HS-27A (cell line): ENCODE measurements at regions not wholly inside any gene's neighbourhood (a gene's known extent, or its start where the extent isn't known, plus 50 kb on each side); places are given as distances from the start of the nearest gene placed in this dataset.

Experiments used
- DNase-seq: peaks from one replicate; pipeline ENCODE4 v3.0.0-alpha.2; 2012; ENCODE audit warnings: low read depth, missing footprints

DNA sequence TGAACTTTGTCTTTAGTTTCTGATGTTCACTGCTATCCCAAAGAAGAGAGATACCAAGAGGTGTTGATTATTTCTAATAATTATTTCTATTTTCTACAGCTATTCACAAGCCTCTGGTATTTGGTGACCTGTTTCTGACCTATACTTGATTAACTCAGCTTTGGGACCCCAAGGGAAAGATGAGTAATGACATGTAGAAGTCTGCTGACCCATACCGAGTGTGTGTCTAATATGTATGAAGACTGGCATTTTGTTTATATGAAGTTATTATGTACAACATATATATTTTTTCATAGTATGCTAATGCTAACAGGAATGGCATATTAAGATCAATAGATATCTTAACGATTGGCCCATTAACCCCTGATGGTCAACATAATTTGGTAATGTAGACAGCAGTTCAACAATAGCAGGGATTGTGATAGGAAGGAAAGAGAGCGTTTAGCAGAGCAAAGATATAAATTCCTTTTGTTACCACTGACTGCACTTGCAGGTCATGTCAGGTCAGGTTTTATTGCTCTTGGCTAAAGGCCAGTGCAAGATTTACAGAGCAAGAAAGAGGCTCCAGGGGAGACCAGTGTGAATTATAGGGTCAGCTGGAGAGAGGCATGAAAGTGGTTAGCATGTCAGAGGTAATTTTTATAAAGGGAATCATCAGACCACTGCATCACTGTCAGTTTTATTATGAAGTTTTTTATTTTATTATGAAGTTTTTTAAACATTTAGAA is 94.7 kb upstream of the DIPK2B start:
- DNase-seq = peak; percentile 24

DNA sequence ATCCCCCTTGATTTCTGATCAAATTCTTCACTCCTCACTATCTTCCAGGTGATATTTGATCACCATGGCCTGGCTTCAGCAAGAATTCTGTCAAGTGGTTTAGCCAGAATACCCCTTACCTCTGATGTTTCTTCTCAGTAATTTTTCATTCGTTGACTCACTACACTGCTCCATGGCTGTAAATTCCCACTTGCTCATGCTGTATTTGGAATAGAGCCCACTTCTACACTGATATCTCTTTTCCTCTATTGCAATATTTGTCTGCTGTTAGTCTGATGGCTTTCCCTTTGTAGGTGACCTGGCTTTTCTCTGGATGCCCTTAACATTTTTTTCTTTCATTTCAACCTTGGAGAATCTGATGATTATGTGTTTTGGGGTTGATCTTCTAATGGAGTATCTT is 73.9 kb upstream of the DIPK2B start:
- no peak for DNase-seq

DNA sequence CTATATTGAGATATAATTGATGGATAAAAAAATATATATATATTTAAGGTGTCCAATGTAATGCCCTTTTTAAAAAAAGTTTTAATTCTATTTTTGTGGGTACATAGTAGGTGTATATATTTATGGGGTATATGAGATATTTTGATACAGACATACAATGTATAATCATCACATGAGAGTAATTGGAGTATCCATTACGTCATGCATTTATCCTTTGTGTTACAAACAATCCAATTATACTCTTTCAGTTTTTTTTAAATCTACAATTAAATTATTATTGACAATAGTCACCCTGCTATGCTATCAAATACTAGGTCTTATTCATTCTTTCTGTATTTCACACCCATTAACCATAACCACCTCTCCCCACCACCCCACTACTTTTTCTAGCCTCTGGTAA is 66.3 kb upstream of the DIPK2B start:
- DNase-seq = no peak

DNA sequence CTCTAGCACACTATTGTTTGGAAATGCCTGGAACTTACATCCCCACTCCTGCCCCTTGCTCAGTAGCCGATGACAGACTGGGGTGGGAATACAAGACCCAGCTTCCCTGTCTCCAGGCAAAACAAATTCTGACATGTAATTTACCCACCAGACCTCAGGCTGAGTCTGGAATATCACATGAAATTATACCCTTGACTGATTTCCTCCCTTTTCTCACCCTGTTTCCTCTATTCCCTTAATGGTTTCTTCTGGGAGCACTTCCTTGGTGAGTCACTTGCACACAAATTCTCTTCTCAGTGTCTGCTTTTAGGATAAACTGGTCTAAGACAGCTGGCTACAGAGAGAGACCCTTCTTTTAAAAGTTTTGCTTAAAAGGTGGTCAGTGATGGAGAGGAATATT is 65.8 kb upstream of the DIPK2B start:
- no peak for DNase-seq

DNA sequence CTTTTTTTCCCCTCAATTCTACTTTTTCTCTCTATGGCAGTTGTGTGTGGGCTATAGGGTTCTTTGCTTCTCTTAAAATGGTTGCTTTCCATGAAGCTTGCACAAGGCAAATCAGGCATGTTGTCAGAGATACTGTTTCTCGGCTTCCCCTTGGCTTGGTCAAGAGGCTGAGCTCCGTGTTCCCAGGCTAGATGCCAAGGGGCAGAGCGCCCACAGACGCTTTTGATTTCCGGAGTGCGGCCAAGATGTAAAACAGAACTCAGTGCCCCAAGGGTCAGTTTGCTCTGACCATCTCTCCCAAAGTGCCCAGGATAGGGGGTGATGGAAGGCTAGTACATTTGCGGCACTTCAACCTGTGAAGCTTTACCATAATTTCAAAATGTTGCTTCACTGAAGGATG is 64.2 kb upstream of the DIPK2B start:
- DNase-seq = no peak

DNA sequence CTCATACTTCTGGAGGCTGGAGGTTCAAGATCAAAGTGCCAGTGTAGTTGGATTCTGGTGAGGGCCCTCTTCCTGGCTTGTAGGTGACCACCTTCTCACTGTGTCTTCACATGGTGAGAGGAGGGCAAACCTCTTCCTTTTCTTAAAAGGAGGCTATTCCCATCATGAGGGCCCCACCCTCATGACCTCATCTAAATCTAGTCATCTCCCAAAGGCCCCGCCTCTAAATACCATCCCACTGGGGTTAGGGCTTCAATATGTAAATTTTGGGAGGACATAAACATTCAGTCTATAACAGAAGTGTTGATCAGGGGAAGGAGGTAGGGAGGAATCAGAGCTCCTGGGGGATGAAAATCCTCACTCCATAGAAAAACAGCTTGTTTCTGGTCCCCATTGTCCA is 60.8 kb upstream of the DIPK2B start:
- DNase-seq = no peak

DNA sequence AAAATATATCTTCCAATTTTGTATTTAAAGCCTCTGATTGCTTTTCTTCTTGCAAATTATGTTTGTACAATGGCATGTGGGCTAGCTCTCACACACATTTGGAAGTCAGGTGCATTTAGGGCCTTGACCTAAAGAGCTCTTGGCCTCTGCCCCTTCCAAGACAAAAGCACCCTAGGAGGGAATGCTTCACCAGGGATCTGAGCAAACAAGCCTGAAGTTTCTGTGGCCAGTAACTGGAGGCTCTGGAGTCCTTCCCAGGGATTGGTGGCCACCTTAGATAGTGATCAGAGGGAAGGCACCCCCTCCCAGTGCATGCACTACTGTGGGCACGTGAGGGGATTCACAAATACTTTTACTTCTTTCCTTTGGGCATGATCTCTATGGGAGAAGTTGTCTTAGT is 60.3 kb upstream of the DIPK2B start:
- no peak for DNase-seq

DNA sequence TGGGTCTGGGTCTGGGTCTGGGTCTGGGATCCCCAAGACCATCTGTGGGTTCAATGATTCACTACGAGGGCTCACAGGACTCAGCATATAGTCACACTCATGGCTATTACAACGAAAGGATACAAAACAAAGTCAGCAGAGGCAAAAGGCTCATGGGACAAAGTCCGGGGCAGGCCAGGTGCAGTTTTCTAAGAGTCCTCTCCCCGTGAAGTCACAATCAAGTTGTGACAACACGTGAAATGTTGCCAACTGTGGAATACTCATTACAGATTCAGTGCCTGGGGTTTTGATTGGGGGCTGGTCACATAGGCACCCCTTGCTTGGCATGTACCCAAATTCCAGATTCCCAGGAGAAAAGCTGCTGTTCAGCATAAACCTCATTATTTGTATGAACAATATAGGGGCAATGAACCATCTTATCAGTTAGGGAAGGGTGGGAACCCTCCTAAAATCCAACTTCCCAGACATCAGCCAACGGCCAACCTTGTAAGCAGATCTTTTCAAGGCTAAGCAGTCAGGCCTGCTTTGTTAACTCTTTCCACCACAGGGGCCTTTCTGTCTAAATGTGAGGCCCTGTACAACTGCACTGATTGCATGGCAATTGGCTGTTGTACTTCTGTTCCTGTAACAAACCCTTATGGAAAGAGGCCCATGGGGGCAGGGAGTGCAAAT is 58.2 kb upstream of the DIPK2B start:
- DNase-seq = no peak
